HCT116 (cell line): ENCODE measurements at regions not wholly inside any gene's neighbourhood (a gene's known extent, or its start where the extent isn't known, plus 50 kb on each side); places are given as distances from the start of the nearest gene placed in this dataset.

Source experiments
- ATAC-seq: fragments of 200-7000 bp; cut with Tn5 transposase; 2 replicates; pipeline ENCODE4 v1.9.1; 2020; ENCODE audit warnings: mild to moderate bottlenecking, moderate library complexity
- BruUV-seq: library from RNA; stranded (reverse); fragments of 400-500 nt; replicated peaks from 2 replicates; lab custom pipeline; 2021; lab: Mats Ljungman, UMichigan
- CTCF ChIA-PET: fragments of 300-600 bp; sonication (Branson Sonifier 250); formaldehyde crosslinking; loops from one replicate; lab custom pipeline; 2021; ENCODE audit warnings: antibody characterized with exemption; lab: Charles Lee
- POLR2A ChIA-PET: fragments of 300-600, 350-600 bp; sonication (Branson Sonifier 250); formaldehyde crosslinking; loops from one replicate; lab custom pipeline; 2021; ENCODE audit warnings: antibody characterized with exemption; lab: Charles Lee
- RAD21 ChIA-PET, 2 experiments: fragments of 300-600 bp; sonication (Branson Sonifier 250); formaldehyde crosslinking; loops; one replicate each; lab custom pipeline; 2023; ENCODE audit warnings: low total read pairs in 2 of 2; ENCODE audit not compliant: uncharacterized antibody in 2 of 2, unreplicated experiment in 2 of 2, low non-redundant PET in 1 of 2; lab: Charles Lee
- DNase-seq: peaks from one replicate; pipeline ENCODE4 v3.0.0-alpha.2; 2010; ENCODE audit warnings: low read depth, low spot score
- H2AFZ ChIP-seq: fragments of 200-600 bp; shearing (Covaris generic), sonication (generic); 2 replicates; pipeline ENCODE4 v1.6.1; 2017; ENCODE audit warnings: low read depth, mixed run types, mixed read lengths, antibody characterized with exemption, low read length; ENCODE audit not compliant: poor library complexity, severe bottlenecking
- H3K27ac ChIP-seq: 2 replicates; pipeline ENCODE4 v1.5.1; 2012; ENCODE audit warnings: low read depth, low read length
- H3K27me3 ChIP-seq: fragments of 200-600 bp; sonication (generic); 2 replicates; pipeline ENCODE4 v1.6.1; 2016; ENCODE audit warnings: mixed run types, low read length, mixed read lengths; ENCODE audit not compliant: insufficient read depth
- H3K36me3 ChIP-seq, 2 experiments: fragments of 200-500 bp in 1 of 2; fragments of 200-600 bp in 1 of 2; sonication (Bioruptor generic) in 1 of 2; sonication (generic) in 1 of 2; 2 replicates each; pipeline versions ENCODE4 v1.5.1 to v1.6.1; 2014 to 2016; ENCODE audit warnings: low read length in 2 of 2, inconsistent platforms in 1 of 2, mixed read lengths in 1 of 2, mixed run types in 1 of 2; ENCODE audit not compliant: insufficient read depth in 2 of 2, control insufficient read depth in 1 of 2
- H3K4me1 ChIP-seq, 2 experiments: fragments of 200-600 bp in 1 of 2; sonication (generic) in 1 of 2; 2 replicates each; pipeline versions ENCODE4 v1.5.1 to v1.6.1; 2012 to 2017; ENCODE audit warnings: low read length in 2 of 2, inconsistent platforms in 1 of 2, mild to moderate bottlenecking in 1 of 2, mixed read lengths in 1 of 2, mixed run types in 1 of 2, moderate library complexity in 1 of 2; ENCODE audit not compliant: insufficient read depth in 2 of 2, control insufficient read depth in 1 of 2
- H3K4me2 ChIP-seq: fragments of 200-600 bp; sonication (generic); 2 replicates; pipeline ENCODE4 v1.6.1; 2017; ENCODE audit warnings: mixed run types, low read length, mixed read lengths
- H3K4me3 ChIP-seq, 2 experiments: fragments of 200-600 bp in 1 of 2; sonication (generic) in 1 of 2; replicated peaks in 1 of 2; 2 replicates each; pipeline ENCODE4 v1.5.1; 2011 to 2016; ENCODE audit warnings: low read length in 2 of 2, control low read depth in 1 of 2, low read depth in 1 of 2, mild to moderate bottlenecking in 1 of 2, mixed read lengths in 1 of 2, mixed run types in 1 of 2
- H3K79me2 ChIP-seq: fragments of 200-600 bp; sonication (generic); 2 replicates; pipeline ENCODE4 v1.6.1; 2017; ENCODE audit warnings: mild to moderate bottlenecking, mixed run types, low read length, moderate library complexity, mixed read lengths; ENCODE audit not compliant: insufficient read depth
- H3K9ac ChIP-seq: fragments of 200-600 bp; sonication (generic); 2 replicates; pipeline ENCODE4 v1.6.1; 2016; ENCODE audit warnings: low read length, mixed read lengths
- H3K9me2 ChIP-seq: fragments of 200-600 bp; sonication (generic), shearing (Covaris generic); 2 replicates; pipeline ENCODE4 v1.6.1; 2017; ENCODE audit warnings: mixed run types, mild to moderate bottlenecking, moderate library complexity; ENCODE audit not compliant: insufficient read depth
- H3K9me3 ChIP-seq, 2 experiments: fragments of 200-500 bp in 1 of 2; fragments of 200-600 bp in 1 of 2; sonication (Bioruptor generic) in 1 of 2; sonication (generic) in 1 of 2; 2 replicates each; pipeline ENCODE4 v1.6.1; 2014 to 2017; ENCODE audit warnings: low read length in 2 of 2, mixed read lengths in 2 of 2, inconsistent platforms in 1 of 2, low read depth in 1 of 2, mild to moderate bottlenecking in 1 of 2, mixed run types in 1 of 2, moderate library complexity in 1 of 2; ENCODE audit not compliant: control insufficient read depth in 1 of 2, insufficient read depth in 1 of 2
- H4K20me1 ChIP-seq: fragments of 200-600 bp; sonication (generic), shearing (Covaris generic); 2 replicates; pipeline ENCODE4 v1.6.1; 2017; ENCODE audit warnings: mixed run types, mild to moderate bottlenecking, moderate library complexity; ENCODE audit not compliant: insufficient read depth
- CEBPB ChIP-seq: IDR thresholded peaks from 2 replicates; pipeline ENCODE4 v1.6.1; 2012; ENCODE audit warnings: low read depth
- ELF1 ChIP-seq: IDR thresholded peaks from 2 replicates; pipeline ENCODE4 v1.6.1; 2012; ENCODE audit warnings: low read depth, borderline replicate concordance
- EZH2 ChIP-seq: fragments of 200-600 bp; sonication (generic); IDR thresholded peaks from 2 replicates; pipeline ENCODE4 v1.6.1; 2017; ENCODE audit warnings: antibody characterized with exemption, mixed run types
- EZH2phosphoT487 ChIP-seq: fragments of 200-600 bp; IDR thresholded peaks from 2 replicates; pipeline ENCODE4 v1.6.1; 2018; ENCODE audit warnings: antibody characterized with exemption, borderline replicate concordance
- POLR2A ChIP-seq: IDR thresholded peaks from 2 replicates; pipeline ENCODE4 v1.7.0; 2011; ENCODE audit warnings: borderline replicate concordance; ENCODE audit not compliant: insufficient read depth, insufficient read length; ENCODE audit errors: extremely low read depth
- POLR2AphosphoS5 ChIP-seq: IDR thresholded peaks from 2 replicates; pipeline ENCODE4 v1.6.1; 2011; ENCODE audit warnings: mild to moderate bottlenecking, low read depth, low read length, moderate library complexity
- RAD21 ChIP-seq: IDR thresholded peaks from 2 replicates; pipeline ENCODE4 v1.6.1; 2012; ENCODE audit warnings: low read depth, mild to moderate bottlenecking
- REST ChIP-seq: IDR thresholded peaks from 2 replicates; pipeline ENCODE4 v1.6.1; 2012; ENCODE audit warnings: low read depth
- SIN3A ChIP-seq: IDR thresholded peaks from 2 replicates; pipeline ENCODE4 v1.6.1; 2012; ENCODE audit warnings: low read depth
- SP1 ChIP-seq: IDR thresholded peaks from 2 replicates; pipeline ENCODE4 v1.6.1; 2012; ENCODE audit warnings: low read depth
- SRF ChIP-seq: IDR thresholded peaks from 2 replicates; pipeline ENCODE4 v1.6.1; 2012; ENCODE audit warnings: low read depth
- TCF7L2 ChIP-seq: IDR thresholded peaks from 2 replicates; pipeline ENCODE4 v1.7.0; 2011; ENCODE audit warnings: borderline replicate concordance, inconsistent platforms; ENCODE audit not compliant: insufficient read depth, insufficient read length; ENCODE audit errors: extremely low read depth
- intact Hi-C: fragments of 100-400 bp; cut with micrococcal nuclease; formaldehyde crosslinking; loops from 2 replicates; pipeline ENCODE4 v1.10.0; 2022
- TF ChIP-seq, protein P1 (sequence below): IDR thresholded peaks from 2 replicates; pipeline ENCODE4 v1.6.1; 2011; ENCODE audit warnings: mild to moderate bottlenecking, low read length, moderate library complexity; ENCODE audit not compliant: insufficient replicate concordance; ENCODE audit errors: extremely low read depth
- TF ChIP-seq, protein P2 (sequence below): IDR thresholded peaks from 2 replicates; pipeline ENCODE4 v1.6.1; 2012
- TF ChIP-seq, protein P3 (sequence below), 3 experiments: fragments of 200-600 bp in 1 of 3; sonication (generic) in 1 of 3; IDR thresholded peaks in 2 of 3; conservative IDR thresholded peaks in 1 of 3; 2 replicates each; pipeline ENCODE4 v1.5.1; 2012 to 2017; ENCODE audit warnings: low read depth in 2 of 3, low read length in 2 of 3, antibody characterized with exemption in 1 of 3, borderline replicate concordance in 1 of 3, control low read depth in 1 of 3, mild to moderate bottlenecking in 1 of 3, mixed read lengths in 1 of 3, mixed run types in 1 of 3, moderate library complexity in 1 of 3; ENCODE audit not compliant: insufficient read depth in 1 of 3

GRCh38 chr13:40480012-40480914, 186.2 kb downstream of the FOXO1 start:
- ATAC-seq (no peak), DNase-seq (no peak)
- no peaks in the 10 kb centered on the region for H3K36me3 ChIP-seq
- peaks cover 0 to 5% of the 10 kb centered on the region in 2 experiments; a peak in 1 of 4 replicates for H3K4me1 ChIP-seq
- H3K9me3 ChIP-seq = no peaks in the 10 kb centered on the region
- no peak overlapping the region for H3K27ac ChIP-seq
- H4K20me1 ChIP-seq = no peaks in the 10 kb centered on the region
- H3K9me2 ChIP-seq = no peaks in the 10 kb centered on the region
- H2AFZ ChIP-seq = no peak overlapping the region
- ChIA-PET RAD21 (no interaction called here), POLR2A (no interaction called here), CTCF (no interaction called here)
- H3K9ac ChIP-seq = no peak overlapping the region
- no TSS peak for BruUV-seq
- intact Hi-C loops = no loop called here
- H3K79me2 ChIP-seq = no peaks in the 10 kb centered on the region
- no peak overlapping the region for H3K4me2 ChIP-seq
- no peaks in the 10 kb centered on the region for H3K27me3 ChIP-seq
- TF ChIP-seq SRF (no peak), POLR2AphosphoS5 (no peak), SIN3A (no peak), EZH2phosphoT487 (no peak), TCF7L2 (no peak), POLR2A (no peak), CEBPB (no peak), RAD21 (no peak), EZH2 (no peak), ELF1 (no peak), SP1 (no peak), REST (no peak)
- TF ChIP-seq, protein P1, sequence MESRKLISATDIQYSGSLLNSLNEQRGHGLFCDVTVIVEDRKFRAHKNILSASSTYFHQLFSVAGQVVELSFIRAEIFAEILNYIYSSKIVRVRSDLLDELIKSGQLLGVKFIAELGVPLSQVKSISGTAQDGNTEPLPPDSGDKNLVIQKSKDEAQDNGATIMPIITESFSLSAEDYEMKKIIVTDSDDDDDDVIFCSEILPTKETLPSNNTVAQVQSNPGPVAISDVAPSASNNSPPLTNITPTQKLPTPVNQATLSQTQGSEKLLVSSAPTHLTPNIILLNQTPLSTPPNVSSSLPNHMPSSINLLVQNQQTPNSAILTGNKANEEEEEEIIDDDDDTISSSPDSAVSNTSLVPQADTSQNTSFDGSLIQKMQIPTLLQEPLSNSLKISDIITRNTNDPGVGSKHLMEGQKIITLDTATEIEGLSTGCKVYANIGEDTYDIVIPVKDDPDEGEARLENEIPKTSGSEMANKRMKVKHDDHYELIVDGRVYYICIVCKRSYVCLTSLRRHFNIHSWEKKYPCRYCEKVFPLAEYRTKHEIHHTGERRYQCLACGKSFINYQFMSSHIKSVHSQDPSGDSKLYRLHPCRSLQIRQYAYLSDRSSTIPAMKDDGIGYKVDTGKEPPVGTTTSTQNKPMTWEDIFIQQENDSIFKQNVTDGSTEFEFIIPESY = no peak
- TF ChIP-seq, protein P2, sequence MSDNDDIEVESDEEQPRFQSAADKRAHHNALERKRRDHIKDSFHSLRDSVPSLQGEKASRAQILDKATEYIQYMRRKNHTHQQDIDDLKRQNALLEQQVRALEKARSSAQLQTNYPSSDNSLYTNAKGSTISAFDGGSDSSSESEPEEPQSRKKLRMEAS = no peak
- TF ChIP-seq, protein P3, sequence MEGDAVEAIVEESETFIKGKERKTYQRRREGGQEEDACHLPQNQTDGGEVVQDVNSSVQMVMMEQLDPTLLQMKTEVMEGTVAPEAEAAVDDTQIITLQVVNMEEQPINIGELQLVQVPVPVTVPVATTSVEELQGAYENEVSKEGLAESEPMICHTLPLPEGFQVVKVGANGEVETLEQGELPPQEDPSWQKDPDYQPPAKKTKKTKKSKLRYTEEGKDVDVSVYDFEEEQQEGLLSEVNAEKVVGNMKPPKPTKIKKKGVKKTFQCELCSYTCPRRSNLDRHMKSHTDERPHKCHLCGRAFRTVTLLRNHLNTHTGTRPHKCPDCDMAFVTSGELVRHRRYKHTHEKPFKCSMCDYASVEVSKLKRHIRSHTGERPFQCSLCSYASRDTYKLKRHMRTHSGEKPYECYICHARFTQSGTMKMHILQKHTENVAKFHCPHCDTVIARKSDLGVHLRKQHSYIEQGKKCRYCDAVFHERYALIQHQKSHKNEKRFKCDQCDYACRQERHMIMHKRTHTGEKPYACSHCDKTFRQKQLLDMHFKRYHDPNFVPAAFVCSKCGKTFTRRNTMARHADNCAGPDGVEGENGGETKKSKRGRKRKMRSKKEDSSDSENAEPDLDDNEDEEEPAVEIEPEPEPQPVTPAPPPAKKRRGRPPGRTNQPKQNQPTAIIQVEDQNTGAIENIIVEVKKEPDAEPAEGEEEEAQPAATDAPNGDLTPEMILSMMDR (IDR thresholded peaks at IDR 0.05 in 2 of 3, conservative IDR thresholded peaks at IDR 0.05 in 1 of 3; ENCODE audit: borderline replicate concordance in 1 of 3, insufficient read depth in 1 of 3, low read depth in 2 of 3, low read length in 2 of 3) = no peak
- H3K4me3 ChIP-seq = no peak overlapping the region
